Subcutaneous abdominal adipose tissue (tissue), 5 donors: ENCODE measurements at regions not wholly inside any gene's neighbourhood (a gene's known extent, or its start where the extent isn't known, plus 50 kb on each side); places are given as distances from the start of the nearest gene placed in this dataset.

Experiments used
- H3K27ac ChIP-seq: one replicate; pipeline ENCODE4 v1.7.0; 2013; ENCODE audit warnings: low read depth, mild to moderate bottlenecking, inconsistent platforms, low read length, moderate library complexity
- H3K27me3 ChIP-seq, 5 donors: one replicate each; pipeline ENCODE4 v1.7.0; 2013; ENCODE audit warnings: low read length in 5 of 5, inconsistent platforms in 1 of 5; ENCODE audit not compliant: control insufficient read depth in 5 of 5, insufficient read depth in 4 of 5
- H3K36me3 ChIP-seq, 5 donors: one replicate each; pipeline ENCODE4 v1.7.0; 2013; ENCODE audit warnings: low read length in 5 of 5; ENCODE audit not compliant: control insufficient read depth in 5 of 5, insufficient read depth in 5 of 5
- H3K4me1 ChIP-seq, 5 donors: one replicate each; pipeline ENCODE4 v1.7.0; 2013; ENCODE audit warnings: low read length in 5 of 5, mild to moderate bottlenecking in 3 of 5, moderate library complexity in 1 of 5; ENCODE audit not compliant: control insufficient read depth in 5 of 5, insufficient read depth in 5 of 5
- H3K4me3 ChIP-seq, 5 donors: one replicate each; pipeline ENCODE4 v1.7.0; 2013; ENCODE audit warnings: low read length in 5 of 5, low read depth in 1 of 5
- H3K9ac ChIP-seq, 5 donors: one replicate each; pipeline ENCODE4 v1.7.0; 2013; ENCODE audit warnings: low read length in 5 of 5, mild to moderate bottlenecking in 4 of 5, moderate library complexity in 3 of 5
- H3K9me3 ChIP-seq, 5 donors: one replicate each; pipeline ENCODE4 v1.7.0; 2013; ENCODE audit warnings: low read length in 5 of 5; ENCODE audit not compliant: control insufficient read depth in 5 of 5
- donor health status: healthy.
- donor health status: healthy.
- donor health status: healthy.
- donor health status: healthy.
- donor health status: healthy.

- Histone ChIP-seq H3K27ac (peak overlapping the region; percentile 39), H3K4me3 (peak overlapping the region in 1 of 5 donors; percentile 7)
These were observed 155.0 kb upstream of the SERP2 start for GRCh38 chr13:44218501-44219240.

GRCh38 chr13:44219577-44220548 is 153.8 kb upstream of the SERP2 start:
- no peaks in the 10 kb centered on the region for H3K36me3 ChIP-seq
- no peak overlapping the region for H3K9ac ChIP-seq
- H3K9me3 ChIP-seq = no peaks in the 10 kb centered on the region
- H3K27ac ChIP-seq = peak overlapping the region; percentile 8
- H3K4me1 ChIP-seq = peaks cover 12 to 52% (median 36%) of the 10 kb centered on the region in 5 donors
- H3K27me3 ChIP-seq = no peaks in the 10 kb centered on the region
- H3K4me3 ChIP-seq = no peak overlapping the region

More at GRCh38 chr13:44218501-44219240, 155.0 kb upstream of the SERP2 start:
- Histone ChIP-seq H3K9me3 (no peaks in the 10 kb centered on the region), H3K27me3 (no peaks in the 10 kb centered on the region), H3K36me3 (no peaks in the 10 kb centered on the region), H3K9ac (peak overlapping the region in 3 of 5 donors; percentile 6 to 42 (median 16)), H3K4me1 (peaks cover 12 to 41% (median 32%) of the 10 kb centered on the region in 5 donors)

GRCh38 chr13:44220948-44221347 is 152.7 kb upstream of the SERP2 start:
- no peak overlapping the region for H3K27ac ChIP-seq
- H3K36me3 ChIP-seq = no peaks in the 10 kb centered on the region
- H3K4me1 ChIP-seq = peaks cover 12 to 56% (median 36%) of the 10 kb centered on the region in 5 donors
- H3K4me3 ChIP-seq = no peak overlapping the region
- H3K9me3 ChIP-seq = no peaks in the 10 kb centered on the region
- H3K9ac ChIP-seq = no peak overlapping the region
- no peaks in the 10 kb centered on the region for H3K27me3 ChIP-seq

GRCh38 chr13:44221657-44222056 is 152.0 kb upstream of the SERP2 start:
- Histone ChIP-seq H3K36me3 (no peaks in the 10 kb centered on the region), H3K4me1 (peaks cover 12 to 56% (median 36%) of the 10 kb centered on the region in 5 donors), H3K27me3 (no peaks in the 10 kb centered on the region), H3K27ac (no peak overlapping the region), H3K9me3 (no peaks in the 10 kb centered on the region), H3K9ac (no peak overlapping the region), H3K4me3 (no peak overlapping the region)

- H3K4me3 ChIP-seq = no peak overlapping the region
- H3K36me3 ChIP-seq = no peaks in the 10 kb centered on the region
- H3K27me3 ChIP-seq = peaks cover 0 to under 1% (median 0%) of the 10 kb centered on the region in 5 donors
- peaks cover 8 to 47% (median 29%) of the 10 kb centered on the region in 5 donors for H3K4me1 ChIP-seq
- H3K27ac ChIP-seq = peak overlapping the region; percentile 2
- no peak overlapping the region for H3K9ac ChIP-seq
- H3K9me3 ChIP-seq = peaks cover 0 to 2% (median 0%) of the 10 kb centered on the region in 5 donors
These were observed 149.7 kb upstream of the SERP2 start for GRCh38 chr13:44223770-44224444.

GRCh38 chr13:44224450-44225149 is 149.0 kb upstream of the SERP2 start:
- Histone ChIP-seq H3K27me3 (peaks cover 0 to 3% (median 0%) of the 10 kb centered on the region in 5 donors), H3K36me3 (no peaks in the 10 kb centered on the region), H3K4me1 (peaks cover 3 to 40% (median 22%) of the 10 kb centered on the region in 5 donors), H3K4me3 (no peak overlapping the region), H3K9me3 (peaks cover 0 to 2% (median 0%) of the 10 kb centered on the region in 5 donors), H3K27ac (peak overlapping the region; percentile 2), H3K9ac (no peak overlapping the region)

GRCh38 chr13:44229371-44230030 is 144.1 kb upstream of the SERP2 start:
- Histone ChIP-seq H3K27ac (no peak overlapping the region), H3K4me1 (peaks cover 0 to 16% (median 7%) of the 10 kb centered on the region in 5 donors), H3K9ac (no peak overlapping the region), H3K36me3 (no peaks in the 10 kb centered on the region), H3K9me3 (peaks cover 0 to 2% (median 0%) of the 10 kb centered on the region in 5 donors), H3K27me3 (peaks cover 0 to 3% (median 0%) of the 10 kb centered on the region in 5 donors), H3K4me3 (no peak overlapping the region)

GRCh38 chr13:44230071-44230470 is 143.6 kb upstream of the SERP2 start:
- Histone ChIP-seq H3K27ac (no peak overlapping the region), H3K27me3 (peaks cover 0 to 3% (median 0%) of the 10 kb centered on the region in 5 donors)

GRCh38 chr13:44230736-44231135 is 142.9 kb upstream of the SERP2 start:
- no peak overlapping the region for H3K9ac ChIP-seq
- no peak overlapping the region for H3K4me3 ChIP-seq
- peaks cover 0 to 16% (median 11%) of the 10 kb centered on the region in 5 donors for H3K4me1 ChIP-seq
- no peak overlapping the region for H3K27ac ChIP-seq
- no peaks in the 10 kb centered on the region for H3K36me3 ChIP-seq
- H3K9me3 ChIP-seq = peaks cover 0 to 2% (median 0%) of the 10 kb centered on the region in 5 donors
- H3K27me3 ChIP-seq = peaks cover 0 to 3% (median 0%) of the 10 kb centered on the region in 5 donors

More at GRCh38 chr13:44230071-44230470, 143.6 kb upstream of the SERP2 start:
- H3K4me1 ChIP-seq = peaks cover 0 to 12% (median 8%) of the 10 kb centered on the region in 5 donors
- no peaks in the 10 kb centered on the region for H3K36me3 ChIP-seq
- peaks cover 0 to 2% (median 0%) of the 10 kb centered on the region in 5 donors for H3K9me3 ChIP-seq
- no peak overlapping the region for H3K4me3 ChIP-seq
- no peak overlapping the region for H3K9ac ChIP-seq
